NB4 (cell line): ENCODE measurements at regions not wholly inside any gene's neighbourhood (a gene's known extent, or its start where the extent isn't known, plus 50 kb on each side); places are given as distances from the start of the nearest gene placed in this dataset.

Source experiments
- CTCF ChIP-seq: IDR thresholded peaks from one replicate; pipeline ENCODE4 v1.5.1; 2012; ENCODE audit warnings: low read depth, low read length
- MYC ChIP-seq: IDR thresholded peaks from 2 replicates; pipeline ENCODE4 v1.6.1; 2011; ENCODE audit warnings: low read depth, low read length
- POLR2A ChIP-seq: IDR thresholded peaks from 2 replicates; pipeline ENCODE4 v1.6.1; 2011; ENCODE audit warnings: mild to moderate bottlenecking; ENCODE audit not compliant: insufficient read length; ENCODE audit errors: extremely low read depth

DNA sequence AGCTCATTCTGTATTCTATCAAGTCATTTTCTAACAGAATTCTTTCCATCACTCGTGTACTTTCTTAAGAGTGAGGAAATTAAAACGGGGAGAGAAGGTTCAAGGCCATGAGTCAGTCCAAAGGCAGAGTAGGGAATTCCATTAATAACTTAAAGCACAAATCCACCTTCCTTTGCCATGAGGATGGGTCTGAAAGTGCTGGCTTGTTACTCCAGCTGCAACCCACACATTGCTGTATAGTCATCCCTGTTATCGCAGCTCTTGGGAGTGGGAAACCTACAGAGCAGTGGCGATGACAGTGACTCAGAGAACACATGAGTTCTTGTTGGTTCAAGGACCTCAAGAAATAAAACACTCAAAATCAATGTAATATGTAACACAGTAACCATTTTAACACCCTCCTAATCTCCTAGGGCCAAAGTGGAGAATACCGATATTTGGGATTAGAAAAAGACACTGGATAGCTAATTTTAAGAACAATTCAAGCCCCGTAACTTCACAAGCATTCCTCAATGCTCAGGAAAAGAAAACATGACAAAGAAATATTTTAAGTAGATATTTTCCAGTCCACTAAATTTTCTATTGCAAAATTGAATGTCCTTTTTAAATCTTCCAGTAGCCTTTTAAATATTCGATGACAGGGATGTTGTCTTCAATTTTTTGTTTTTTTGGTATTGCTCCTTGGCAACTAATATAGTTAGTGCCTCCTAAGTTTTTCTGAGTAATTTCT lies 179.9 kb upstream of the THBS1 start:
- TF ChIP-seq CTCF: no peak
- no peak for TF ChIP-seq POLR2A
- TF ChIP-seq MYC: no peak
